Thyroid gland (tissue), 4 donors: ENCODE measurements at regions not wholly inside any gene's neighbourhood (a gene's known extent, or its start where the extent isn't known, plus 50 kb on each side); places are given as distances from the start of the nearest gene placed in this dataset.

Experiments
- DNase-seq, 2 donors: peaks; one replicate each; pipeline ENCODE4 v3.0.0-alpha.2; 2019
- H3K27ac ChIP-seq, 3 donors: fragments of 200-600 bp; sonication (generic); 1 replicate in 2 of 3; 2 replicates in 1 of 3; pipeline ENCODE4 v1.5.1; 2016 to 2019; ENCODE audit warnings: mild to moderate bottlenecking in 1 of 3, moderate library complexity in 1 of 3
- H3K27me3 ChIP-seq: fragments of 200-600 bp; sonication (generic); one replicate; pipeline ENCODE4 v1.5.1; 2019
- H3K36me3 ChIP-seq, 2 donors: fragments of 200-600 bp; sonication (generic); one replicate each; pipeline ENCODE4 v1.5.1; 2016 to 2019
- H3K4me1 ChIP-seq, 2 donors: fragments of 200-600 bp; sonication (generic); one replicate each; pipeline ENCODE4 v1.5.1; 2017 to 2019
- H3K4me3 ChIP-seq, 3 donors: fragments of 200-600 bp; sonication (generic); replicated peaks in 1 of 3; 1 replicate in 2 of 3; 2 replicates in 1 of 3; pipeline ENCODE4 v1.5.1; 2016; ENCODE audit warnings: mild to moderate bottlenecking in 1 of 3
- H3K9me3 ChIP-seq: fragments of 200-600 bp; sonication (generic); one replicate; pipeline ENCODE4 v1.5.1; 2017
- POLR2A ChIP-seq, 2 donors: fragments of 450-650 bp; IDR thresholded peaks; one replicate each; pipeline ENCODE4 v1.6.1; 2017; ENCODE audit warnings: antibody characterized with exemption in 2 of 2, mild to moderate bottlenecking in 2 of 2, moderate library complexity in 1 of 2
- WGBS, 2 donors: methylation state at CpG; one replicate each; pipeline ENCODE4 v1.1.5; 2017; 5-methylcytosine and 5-hydroxymethylcytosine counted together
- intact Hi-C: fragments of 100-400 bp; cut with DNase I; formaldehyde crosslinking; loops from one replicate; pipeline ENCODE4 v1.15.1; 2023
- TF ChIP-seq, protein P1 (sequence below), 6 experiments: fragments of 200-600 bp in 3 of 6; fragments of 450-650 bp in 3 of 6; sonication (generic) in 3 of 6; IDR thresholded peaks; one replicate each; pipeline ENCODE4 v1.5.1; 2016 to 2019; ENCODE audit warnings: antibody characterized with exemption in 6 of 6, mild to moderate bottlenecking in 2 of 6, inconsistent platforms in 1 of 6, moderate library complexity in 1 of 6

DNA sequence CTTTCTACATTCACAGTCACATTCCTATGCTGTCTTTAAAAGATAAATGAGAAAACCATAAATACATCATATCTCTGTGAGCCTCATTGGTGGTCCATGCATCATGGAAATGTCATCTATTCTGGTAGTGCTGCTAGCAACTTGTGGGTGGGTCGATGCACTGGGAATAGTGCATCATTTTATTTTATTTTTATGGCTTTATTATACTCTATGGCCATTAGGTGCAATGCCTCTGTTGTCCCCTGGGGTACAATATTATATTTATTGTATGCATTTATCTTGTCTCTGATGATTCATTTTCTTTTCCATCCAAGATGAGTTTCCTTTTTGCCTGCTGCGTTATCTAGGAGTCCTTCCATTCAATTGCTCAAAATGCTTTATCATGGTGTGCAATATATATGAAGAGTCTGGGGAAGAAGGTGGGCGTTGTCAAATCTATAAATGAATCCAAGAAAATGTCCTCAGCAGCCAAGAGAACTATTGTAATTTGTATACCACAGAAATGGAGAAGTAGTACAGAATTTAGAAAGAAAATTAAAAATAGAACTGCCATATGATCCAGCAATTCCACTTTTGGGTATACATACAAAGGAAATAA, 324.0 kb downstream of the KCNJ2 start:
- H3K27ac ChIP-seq: no peak overlapping the region
- no peaks in the 10 kb centered on the region for H3K9me3 ChIP-seq
- H3K36me3 ChIP-seq: no peaks in the 10 kb centered on the region
- H3K4me1 ChIP-seq: no peaks in the 10 kb centered on the region
- WGBS, 2 donors: 64 to 82% methylated on average over 3 of the region's 3 CpGs
- TF ChIP-seq, protein P1, sequence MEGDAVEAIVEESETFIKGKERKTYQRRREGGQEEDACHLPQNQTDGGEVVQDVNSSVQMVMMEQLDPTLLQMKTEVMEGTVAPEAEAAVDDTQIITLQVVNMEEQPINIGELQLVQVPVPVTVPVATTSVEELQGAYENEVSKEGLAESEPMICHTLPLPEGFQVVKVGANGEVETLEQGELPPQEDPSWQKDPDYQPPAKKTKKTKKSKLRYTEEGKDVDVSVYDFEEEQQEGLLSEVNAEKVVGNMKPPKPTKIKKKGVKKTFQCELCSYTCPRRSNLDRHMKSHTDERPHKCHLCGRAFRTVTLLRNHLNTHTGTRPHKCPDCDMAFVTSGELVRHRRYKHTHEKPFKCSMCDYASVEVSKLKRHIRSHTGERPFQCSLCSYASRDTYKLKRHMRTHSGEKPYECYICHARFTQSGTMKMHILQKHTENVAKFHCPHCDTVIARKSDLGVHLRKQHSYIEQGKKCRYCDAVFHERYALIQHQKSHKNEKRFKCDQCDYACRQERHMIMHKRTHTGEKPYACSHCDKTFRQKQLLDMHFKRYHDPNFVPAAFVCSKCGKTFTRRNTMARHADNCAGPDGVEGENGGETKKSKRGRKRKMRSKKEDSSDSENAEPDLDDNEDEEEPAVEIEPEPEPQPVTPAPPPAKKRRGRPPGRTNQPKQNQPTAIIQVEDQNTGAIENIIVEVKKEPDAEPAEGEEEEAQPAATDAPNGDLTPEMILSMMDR (IDR thresholded peaks at IDR 0.05): no peak
- no peak for TF ChIP-seq POLR2A (IDR thresholded peaks at IDR 0.05)
- no peak overlapping the region for H3K4me3 ChIP-seq
- no peaks in the 10 kb centered on the region for H3K27me3 ChIP-seq
- DNase-seq: no peak
- intact Hi-C loops: no loop called here

DNA sequence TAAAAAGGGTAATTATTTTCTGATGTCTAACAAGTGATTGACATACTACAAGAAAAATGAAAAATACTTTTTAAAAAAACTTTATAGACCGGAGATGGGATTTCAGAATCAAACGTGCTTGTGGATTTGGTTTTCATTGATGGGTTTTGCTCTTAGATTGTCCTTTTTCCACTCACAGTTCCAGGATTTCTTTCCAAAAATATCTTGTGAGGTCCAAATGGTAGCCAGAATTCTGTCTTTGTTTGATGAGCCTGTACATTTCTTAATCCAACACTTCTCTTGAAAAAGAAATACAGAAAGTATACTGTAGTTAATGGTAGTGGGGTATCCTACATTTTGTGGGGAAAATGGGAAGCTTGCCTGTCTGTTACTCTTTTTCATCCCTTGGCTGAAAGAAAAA, 329.3 kb downstream of the KCNJ2 start:
- intact Hi-C loops: no loop called here
- no peaks in the 10 kb centered on the region for H3K9me3 ChIP-seq
- TF ChIP-seq POLR2A (IDR thresholded peaks at IDR 0.05): no peak
- TF ChIP-seq, protein P1 (IDR thresholded peaks at IDR 0.05): no peak
- no peak for DNase-seq
- H3K4me1 ChIP-seq: no peaks in the 10 kb centered on the region
- WGBS, 2 donors: 75 to 85% methylated on average over 2 of the region's 2 CpGs
- no peaks in the 10 kb centered on the region for H3K27me3 ChIP-seq
- no peak overlapping the region for H3K27ac ChIP-seq
- H3K36me3 ChIP-seq: no peaks in the 10 kb centered on the region
- H3K4me3 ChIP-seq: no peak overlapping the region

DNA sequence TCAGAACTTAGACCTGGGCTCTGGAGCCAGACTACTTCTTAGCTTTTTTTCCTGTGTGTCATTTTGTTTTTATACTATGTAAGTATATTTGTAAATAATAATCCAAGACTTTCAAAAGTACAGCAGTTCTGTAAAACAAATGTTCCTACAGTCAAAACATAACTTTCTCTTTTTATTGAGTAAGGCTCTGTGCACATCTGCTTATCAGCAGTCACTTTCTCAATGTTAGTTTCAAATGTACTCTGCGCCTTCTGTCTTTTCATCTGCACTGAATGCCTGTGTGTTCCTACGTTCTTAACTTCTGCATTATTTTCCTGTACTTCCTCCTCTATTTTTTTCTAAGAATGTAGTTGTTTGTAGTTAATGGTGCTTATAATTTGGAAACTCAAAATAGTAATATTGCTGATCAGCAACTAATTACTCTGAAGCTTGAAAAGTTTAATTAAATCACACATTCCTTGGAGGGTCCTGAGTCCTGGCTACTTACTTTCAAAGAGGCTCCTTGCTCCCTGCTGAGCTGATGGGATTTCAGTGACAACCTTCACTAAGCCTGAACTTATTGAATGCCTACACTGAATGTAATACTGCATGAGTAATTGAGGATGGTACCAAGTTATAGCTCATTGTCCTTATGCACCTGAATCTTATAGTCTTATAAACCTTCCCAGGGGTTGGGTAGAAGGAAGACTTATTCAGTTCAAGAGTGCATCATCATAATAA, 329.9 kb downstream of the KCNJ2 start:
- Histone ChIP-seq H3K27me3 (no peaks in the 10 kb centered on the region), H3K27ac (no peak overlapping the region), H3K4me1 (no peaks in the 10 kb centered on the region), H3K36me3 (no peaks in the 10 kb centered on the region), H3K4me3 (no peak overlapping the region), H3K9me3 (no peaks in the 10 kb centered on the region)
- TF ChIP-seq, protein P1 (IDR thresholded peaks at IDR 0.05): no peak
- no peak for TF ChIP-seq POLR2A (IDR thresholded peaks at IDR 0.05)
- 76 to 83% methylated on average over 2 of the region's 2 CpGs for WGBS, 2 donors
- DNase-seq: no peak
- intact Hi-C loops: no loop called here

DNA sequence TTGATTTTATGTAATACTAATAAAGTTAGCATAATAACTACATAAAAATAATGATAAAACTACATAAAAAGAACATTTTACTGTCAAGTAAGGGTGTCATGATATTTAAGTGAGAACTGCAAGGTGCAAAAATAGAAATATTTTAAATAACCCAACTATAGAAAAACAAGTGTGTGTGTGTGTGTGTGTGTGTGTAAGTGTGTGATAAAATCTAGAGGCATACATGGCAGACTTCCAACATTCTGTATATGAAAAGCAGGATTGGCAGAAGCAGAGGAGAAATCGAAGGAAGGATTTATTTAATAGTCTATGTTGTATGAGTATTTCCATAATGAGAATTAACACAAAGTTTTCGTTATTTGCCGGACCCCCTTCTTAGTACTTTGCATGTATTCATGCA, 334.1 kb downstream of the KCNJ2 start:
- Histone ChIP-seq H3K27me3 (no peaks in the 10 kb centered on the region), H3K36me3 (no peaks in the 10 kb centered on the region), H3K27ac (no peak overlapping the region), H3K4me1 (no peaks in the 10 kb centered on the region), H3K9me3 (no peaks in the 10 kb centered on the region), H3K4me3 (no peak overlapping the region)
- no peak for TF ChIP-seq POLR2A (IDR thresholded peaks at IDR 0.05)
- TF ChIP-seq, protein P1 (IDR thresholded peaks at IDR 0.05): no peak
- DNase-seq: no peak
- intact Hi-C loops: no loop called here
- WGBS, 2 donors: 76 to 83% methylated on average over 3 of the region's 3 CpGs

DNA sequence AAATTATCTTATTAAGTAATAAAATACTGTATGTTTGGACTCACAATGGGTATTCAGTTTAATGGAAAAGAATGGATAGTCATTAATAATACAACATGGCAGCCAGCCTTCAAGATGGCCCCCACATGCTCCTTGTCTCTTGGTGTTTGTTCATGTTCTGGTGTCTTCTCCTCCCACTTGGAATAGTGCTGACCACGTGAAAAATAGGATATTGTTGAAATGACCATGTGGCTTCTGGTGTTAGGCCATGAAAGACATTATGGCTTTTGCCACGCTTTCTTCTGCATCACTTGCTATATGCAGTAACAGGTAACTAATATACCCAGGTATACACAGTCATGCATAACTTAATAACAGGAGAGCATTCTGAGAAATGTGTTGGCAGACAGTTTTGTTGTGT, 341.0 kb downstream of the KCNJ2 start:
- 80 to 92% methylated on average over 2 of the region's 2 CpGs for WGBS, 2 donors
- no peaks in the 10 kb centered on the region for H3K4me1 ChIP-seq
- H3K27ac ChIP-seq: no peak overlapping the region
- no peak overlapping the region for H3K4me3 ChIP-seq
- intact Hi-C loops: no loop called here
- DNase-seq: no peak
- no peaks in the 10 kb centered on the region for H3K9me3 ChIP-seq
- no peak for TF ChIP-seq POLR2A (IDR thresholded peaks at IDR 0.05)
- TF ChIP-seq, protein P1 (IDR thresholded peaks at IDR 0.05): no peak
- no peaks in the 10 kb centered on the region for H3K36me3 ChIP-seq
- no peaks in the 10 kb centered on the region for H3K27me3 ChIP-seq
